ENCODE measurements at regions not wholly inside any gene's neighbourhood (a gene's known extent, or its start where the extent isn't known, plus 50 kb on each side); places are given as distances from the start of the nearest gene placed in this dataset.

DNA sequence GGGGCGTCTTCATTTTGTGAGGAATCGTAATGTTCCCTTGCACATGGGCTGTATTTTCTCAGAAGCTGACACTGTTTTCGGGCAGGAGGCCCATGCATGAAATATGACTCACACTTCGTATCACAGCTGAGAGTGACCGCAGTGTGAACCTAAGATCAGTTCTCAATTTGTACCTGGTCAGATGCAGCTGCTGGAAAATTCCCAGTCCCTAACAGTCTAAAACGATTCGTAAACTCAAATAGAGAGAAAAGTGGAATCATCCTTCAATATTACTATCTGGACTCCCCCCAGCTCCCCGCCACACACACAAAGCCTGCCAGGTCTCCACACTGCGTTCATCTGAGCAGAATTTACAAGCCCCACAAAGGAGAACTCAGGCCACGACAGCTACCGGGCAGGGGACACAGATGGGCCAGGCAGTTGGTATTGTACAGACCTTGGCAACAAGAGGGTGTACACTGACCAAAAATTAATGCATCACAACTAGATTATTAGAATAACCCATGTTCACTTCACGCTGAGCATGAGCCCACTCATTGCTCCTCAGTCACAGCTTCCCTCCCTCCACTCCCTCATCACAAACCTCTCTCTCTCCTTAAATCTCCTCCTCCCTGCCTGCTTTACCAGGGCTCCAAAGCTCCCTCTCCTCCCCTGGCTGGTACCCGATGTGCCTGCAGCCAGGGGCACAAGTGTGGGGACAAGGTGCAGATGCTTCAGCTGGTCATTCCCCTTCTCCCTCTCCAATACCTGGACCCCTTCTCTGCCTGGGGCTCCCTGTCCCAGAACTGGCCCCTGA lies 488.4 kb downstream of the PREX1 start:
- Histone ChIP-seq H3K36me3 (ENCODE audit: insufficient read depth, insufficient read length, low read length) (no peaks in the 10 kb centered on the region), H3K9me3 (ENCODE audit: insufficient read depth, low read length) (no peaks in the 10 kb centered on the region), H3K27me3 (ENCODE audit: insufficient read depth, insufficient read length) (no peaks in the 10 kb centered on the region), H3K9ac (ENCODE audit: insufficient read length, low read depth) (no peak overlapping the region), H3K4me1 (ENCODE audit: insufficient read depth, insufficient read length) (peaks cover 2% of the 10 kb centered on the region), H3K4me3 (ENCODE audit: insufficient read length, low read depth) (no peak overlapping the region)
- TF ChIP-seq YY1 (IDR thresholded peaks at IDR 0.05; ENCODE audit: insufficient read depth, insufficient read length), result no peak
- no peak for TF ChIP-seq SUZ12 (IDR thresholded peaks at IDR 0.05; ENCODE audit: extremely low read depth, insufficient read depth, insufficient read length)
- TF ChIP-seq ZNF274 (IDR thresholded peaks at IDR 0.05; ENCODE audit: low read depth, low read length), result no peak
- no peak for DNase-seq (ENCODE audit: low read depth, low spot score)

DNA sequence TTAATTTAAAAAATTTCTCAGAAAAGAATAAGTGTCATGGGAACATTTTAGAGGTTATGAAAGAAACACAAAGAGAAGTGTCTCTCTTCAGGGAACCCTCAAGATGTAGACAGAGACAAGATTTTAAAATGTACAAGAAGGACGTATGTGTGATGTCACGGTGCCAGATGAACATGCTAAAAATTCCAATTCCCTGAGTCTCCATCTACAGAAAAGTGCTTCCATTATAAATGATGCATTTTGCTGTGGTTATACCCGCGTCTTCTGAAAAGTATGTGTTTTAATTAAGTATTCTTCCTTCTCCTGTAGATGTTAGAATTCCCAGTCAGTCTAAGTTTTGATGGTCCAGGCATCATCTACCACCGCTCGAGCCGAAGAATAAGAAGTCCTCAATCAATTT lies 489.1 kb downstream of the PREX1 start:
- no peak overlapping the region for H3K4me3 ChIP-seq (ENCODE audit: insufficient read length, low read depth)
- H3K27me3 ChIP-seq (ENCODE audit: insufficient read depth, insufficient read length), result no peaks in the 10 kb centered on the region
- TF ChIP-seq YY1 (IDR thresholded peaks at IDR 0.05; ENCODE audit: insufficient read depth, insufficient read length), result no peak
- TF ChIP-seq SUZ12 (IDR thresholded peaks at IDR 0.05; ENCODE audit: extremely low read depth, insufficient read depth, insufficient read length), result no peak
- no peak for TF ChIP-seq ZNF274 (IDR thresholded peaks at IDR 0.05; ENCODE audit: low read depth, low read length)
- no peaks in the 10 kb centered on the region for H3K36me3 ChIP-seq (ENCODE audit: insufficient read depth, insufficient read length, low read length)
- no peaks in the 10 kb centered on the region for H3K9me3 ChIP-seq (ENCODE audit: insufficient read depth, low read length)
- DNase-seq (ENCODE audit: low read depth, low spot score), result no peak
- H3K9ac ChIP-seq (ENCODE audit: insufficient read length, low read depth), result no peak overlapping the region
- H3K4me1 ChIP-seq (ENCODE audit: insufficient read depth, insufficient read length), result peaks cover 2% of the 10 kb centered on the region

GRCh38 chr20:48336597-48336996 lies 491.2 kb downstream of the PREX1 start:
- no peak overlapping the region for H3K9ac ChIP-seq (ENCODE audit: insufficient read length, low read depth)
- no peak for TF ChIP-seq YY1 (IDR thresholded peaks at IDR 0.05; ENCODE audit: insufficient read depth, insufficient read length)
- no peak for TF ChIP-seq SUZ12 (IDR thresholded peaks at IDR 0.05; ENCODE audit: extremely low read depth, insufficient read depth, insufficient read length)
- TF ChIP-seq ZNF274 (IDR thresholded peaks at IDR 0.05; ENCODE audit: low read depth, low read length), result no peak
- DNase-seq (ENCODE audit: low read depth, low spot score), result no peak
- H3K9me3 ChIP-seq (ENCODE audit: insufficient read depth, low read length), result no peaks in the 10 kb centered on the region
- H3K4me1 ChIP-seq (ENCODE audit: insufficient read depth, insufficient read length), result peaks cover 2% of the 10 kb centered on the region
- H3K4me3 ChIP-seq (ENCODE audit: insufficient read length, low read depth), result no peak overlapping the region
- no peaks in the 10 kb centered on the region for H3K36me3 ChIP-seq (ENCODE audit: insufficient read depth, insufficient read length, low read length)
- no peaks in the 10 kb centered on the region for H3K27me3 ChIP-seq (ENCODE audit: insufficient read depth, insufficient read length)

DNA sequence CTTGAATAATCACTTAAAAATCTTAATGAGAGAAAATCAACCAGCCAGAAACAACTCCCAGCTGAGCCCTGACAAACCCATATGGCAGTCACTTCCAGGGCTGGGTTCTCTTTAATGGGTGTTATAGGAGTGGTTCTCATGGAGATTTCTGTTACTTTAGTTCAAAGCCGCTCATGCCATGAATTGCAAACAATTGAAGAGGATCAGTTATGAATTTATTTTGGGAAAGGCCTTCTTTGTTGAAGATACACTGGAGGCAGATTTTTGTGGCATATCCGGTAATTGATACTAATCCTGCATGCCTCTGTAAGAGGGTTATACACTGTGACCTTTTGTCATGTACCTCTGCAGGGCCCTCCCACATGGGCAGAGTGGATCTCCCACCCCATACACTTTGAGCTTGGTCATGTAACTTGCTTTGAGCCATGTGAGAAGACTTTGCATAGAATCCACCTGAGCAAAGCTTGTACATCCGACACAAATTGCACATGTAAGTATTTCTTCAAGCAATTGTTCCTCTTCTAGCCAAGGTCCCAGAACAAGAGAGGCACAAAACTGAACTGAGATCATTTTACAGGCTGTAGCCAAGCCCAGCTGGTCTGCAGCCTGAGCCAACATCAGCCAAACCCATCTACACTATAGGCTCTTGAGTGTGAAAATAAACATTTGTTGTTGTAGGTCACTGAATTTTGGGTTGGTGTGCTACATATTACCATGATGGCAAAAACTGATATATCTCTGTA lies 492.3 kb downstream of the PREX1 start:
- DNase-seq (ENCODE audit: low read depth, low spot score), result no peak
- no peaks in the 10 kb centered on the region for H3K36me3 ChIP-seq (ENCODE audit: insufficient read depth, insufficient read length, low read length)
- H3K9me3 ChIP-seq (ENCODE audit: insufficient read depth, low read length), result no peaks in the 10 kb centered on the region
- H3K4me3 ChIP-seq (ENCODE audit: insufficient read length, low read depth), result no peak overlapping the region
- no peak overlapping the region for H3K9ac ChIP-seq (ENCODE audit: insufficient read length, low read depth)
- no peak for TF ChIP-seq YY1 (IDR thresholded peaks at IDR 0.05; ENCODE audit: insufficient read depth, insufficient read length)
- TF ChIP-seq SUZ12 (IDR thresholded peaks at IDR 0.05; ENCODE audit: extremely low read depth, insufficient read depth, insufficient read length), result no peak
- TF ChIP-seq ZNF274 (IDR thresholded peaks at IDR 0.05; ENCODE audit: low read depth, low read length), result no peak
- no peaks in the 10 kb centered on the region for H3K27me3 ChIP-seq (ENCODE audit: insufficient read depth, insufficient read length)
- peaks cover 2% of the 10 kb centered on the region for H3K4me1 ChIP-seq (ENCODE audit: insufficient read depth, insufficient read length)

DNA sequence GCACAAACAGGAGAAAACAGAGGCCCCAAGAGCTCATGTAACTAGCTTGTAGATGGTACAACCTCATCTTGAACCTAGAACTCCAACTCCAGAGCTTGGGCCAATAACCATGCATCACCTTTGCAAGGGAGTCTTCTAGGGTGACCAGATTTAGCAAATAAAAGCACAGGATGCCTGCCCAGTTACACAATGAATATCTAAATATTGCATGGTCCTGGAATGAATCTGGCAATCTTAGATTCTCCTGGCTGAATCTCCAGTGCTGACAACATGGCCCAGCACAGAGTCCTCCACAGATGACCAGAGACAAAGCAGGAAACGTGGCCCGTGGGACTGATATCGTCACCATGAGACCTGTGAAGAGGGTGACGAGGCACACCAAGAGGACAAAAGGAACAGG lies 494.1 kb downstream of the PREX1 start:
- DNase-seq (ENCODE audit: low read depth, low spot score), result no peak
- Histone ChIP-seq H3K36me3 (ENCODE audit: insufficient read depth, insufficient read length, low read length) (no peaks in the 10 kb centered on the region), H3K4me1 (ENCODE audit: insufficient read depth, insufficient read length) (peaks cover 3% of the 10 kb centered on the region), H3K9me3 (ENCODE audit: insufficient read depth, low read length) (no peaks in the 10 kb centered on the region), H3K27me3 (ENCODE audit: insufficient read depth, insufficient read length) (no peaks in the 10 kb centered on the region), H3K9ac (ENCODE audit: insufficient read length, low read depth) (no peak overlapping the region), H3K4me3 (ENCODE audit: insufficient read length, low read depth) (no peak overlapping the region)
- TF ChIP-seq ZNF274 (IDR thresholded peaks at IDR 0.05; ENCODE audit: low read depth, low read length) (no peak), YY1 (IDR thresholded peaks at IDR 0.05; ENCODE audit: insufficient read depth, insufficient read length) (no peak), SUZ12 (IDR thresholded peaks at IDR 0.05; ENCODE audit: extremely low read depth, insufficient read depth, insufficient read length) (no peak)

DNA sequence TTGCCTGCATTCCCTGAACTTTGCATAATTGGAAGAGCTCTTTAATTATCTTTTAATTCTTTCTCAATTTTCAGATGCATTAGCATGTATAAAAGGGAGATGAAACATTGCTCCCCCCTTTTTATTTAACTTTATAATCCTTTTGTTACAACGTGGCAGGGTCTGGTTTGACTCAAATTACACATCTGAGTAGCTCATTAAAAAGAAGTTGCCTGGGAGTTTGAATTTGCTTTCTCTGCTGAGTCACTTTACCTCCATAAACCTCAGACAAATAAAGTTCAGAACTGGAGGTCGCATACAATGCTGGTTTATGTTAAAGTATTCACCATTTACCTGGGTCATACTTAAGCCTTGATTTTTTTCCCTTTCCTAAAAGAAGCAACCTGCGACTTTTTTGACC lies 495.2 kb downstream of the PREX1 start:
- no peak for TF ChIP-seq YY1 (IDR thresholded peaks at IDR 0.05; ENCODE audit: insufficient read depth, insufficient read length)
- no peak for TF ChIP-seq ZNF274 (IDR thresholded peaks at IDR 0.05; ENCODE audit: low read depth, low read length)
- TF ChIP-seq SUZ12 (IDR thresholded peaks at IDR 0.05; ENCODE audit: extremely low read depth, insufficient read depth, insufficient read length), result no peak
- Histone ChIP-seq H3K36me3 (ENCODE audit: insufficient read depth, insufficient read length, low read length) (no peaks in the 10 kb centered on the region), H3K9me3 (ENCODE audit: insufficient read depth, low read length) (no peaks in the 10 kb centered on the region), H3K4me1 (ENCODE audit: insufficient read depth, insufficient read length) (peaks cover 6% of the 10 kb centered on the region), H3K4me3 (ENCODE audit: insufficient read length, low read depth) (no peak overlapping the region), H3K9ac (ENCODE audit: insufficient read length, low read depth) (no peak overlapping the region), H3K27me3 (ENCODE audit: insufficient read depth, insufficient read length) (no peaks in the 10 kb centered on the region)
- DNase-seq (ENCODE audit: low read depth, low spot score), result no peak
